Activated T-cell treated with anti-CD3 and anti-CD28 coated beads, Interleukin-2, amount 50 U/mL, for 48 hours (primary cell): ENCODE measurements at regions not wholly inside any gene's neighbourhood (a gene's known extent, or its start where the extent isn't known, plus 50 kb on each side); places are given as distances from the start of the nearest gene placed in this dataset.

Experiments used
- DNase-seq, 2 experiments: peaks; one replicate each; pipeline ENCODE4 v3.0.0-alpha.2; 2020

- DNase-seq = peak; percentile 43 to 49
These were observed 673.1 kb downstream of the KCNA4 start for GRCh38 chr11:29343465-29344333.

GRCh38 chr11:29336727-29337575, 679.9 kb downstream of the KCNA4 start:
- DNase-seq = no peak

- DNase-seq = no peak
These were observed 682.1 kb downstream of the KCNA4 start for GRCh38 chr11:29334776-29335130.

GRCh38 chr11:29333993-29334775, 682.6 kb downstream of the KCNA4 start:
- DNase-seq = no peak

GRCh38 chr11:29331451-29332010, 685.3 kb downstream of the KCNA4 start:
- DNase-seq = no peak

GRCh38 chr11:29328961-29329441, 687.8 kb downstream of the KCNA4 start:
- DNase-seq = no peak

- no peak for DNase-seq
These were observed 688.9 kb downstream of the KCNA4 start for GRCh38 chr11:29327891-29328290.

GRCh38 chr11:29326757-29327156, 690.1 kb downstream of the KCNA4 start:
- no peak for DNase-seq

- DNase-seq = no peak
These were observed 692.5 kb downstream of the KCNA4 start for GRCh38 chr11:29324328-29324727.

GRCh38 chr11:29321293-29322132, 695.3 kb downstream of the KCNA4 start:
- DNase-seq = no peak

- no peak for DNase-seq
These were observed 696.6 kb downstream of the KCNA4 start for GRCh38 chr11:29320196-29320595.

- DNase-seq = no peak
These were observed 697.6 kb downstream of the KCNA4 start for GRCh38 chr11:29319210-29319609.

GRCh38 chr11:29318134-29318845, 698.5 kb downstream of the KCNA4 start:
- DNase-seq = no peak

- no peak for DNase-seq
These were observed 699.1 kb downstream of the KCNA4 start for GRCh38 chr11:29317694-29318093.

- no peak for DNase-seq
These were observed 701.6 kb downstream of the KCNA4 start for GRCh38 chr11:29315275-29315674.

- DNase-seq = no peak
These were observed 702.6 kb downstream of the KCNA4 start for GRCh38 chr11:29314211-29314610.

- no peak for DNase-seq
These were observed 704.0 kb downstream of the KCNA4 start for GRCh38 chr11:29312812-29313211.

GRCh38 chr11:29310725-29311342, 706.0 kb downstream of the KCNA4 start:
- DNase-seq = no peak

- DNase-seq = no peak
These were observed 706.8 kb downstream of the KCNA4 start for GRCh38 chr11:29309992-29310391.

- DNase-seq = no peak
These were observed 710.3 kb downstream of the KCNA4 start for GRCh38 chr11:29306527-29306926.
